Activated T-helper 1 cell treated with anti-CD3 and anti-CD28 coated beads, Interleukin-12 subunit alpha, Interleukin-12 subunit beta, Interleukin-2, Interleukin-4 antibody, amounts not matched to agents 30 ng/mL and 10 ng/mL and 1 ng/mL, durations not matched to agents 14 hours and 24 hours and 36 hours (primary cell): ENCODE measurements at regions not wholly inside any gene's neighbourhood (a gene's known extent, or its start where the extent isn't known, plus 50 kb on each side); places are given as distances from the start of the nearest gene placed in this dataset.

Experiments used
- DNase-seq: peaks from one replicate; pipeline ENCODE4 v3.0.0; 2021; ENCODE audit warnings: low spot score
- H3K27ac Mint-ChIP-seq: one replicate; pipeline ENCODE4 v1.8.0; 2021; ENCODE audit warnings: mild to moderate bottlenecking, mixed read lengths
- H3K27me3 Mint-ChIP-seq: one replicate; pipeline ENCODE4 v1.8.0; 2022; ENCODE audit warnings: mild to moderate bottlenecking, moderate library complexity, mixed read lengths; ENCODE audit not compliant: insufficient read depth
- H3K36me3 Mint-ChIP-seq: one replicate; pipeline ENCODE4 v1.8.0; 2021; ENCODE audit warnings: low read depth, mixed read lengths
- H3K4me1 Mint-ChIP-seq: one replicate; pipeline ENCODE4 v1.8.0; 2021; ENCODE audit warnings: low read depth, mixed read lengths
- H3K4me3 Mint-ChIP-seq: one replicate; pipeline ENCODE4 v1.8.0; 2021; ENCODE audit warnings: mild to moderate bottlenecking, moderate library complexity, mixed read lengths
- H3K9me3 Mint-ChIP-seq: one replicate; pipeline ENCODE4 v1.8.0; 2021; ENCODE audit warnings: mixed read lengths
- intact Hi-C: fragments of 100-400 bp; cut with micrococcal nuclease; formaldehyde crosslinking; loops from one replicate; pipeline ENCODE4 v1.15.1; 2024

DNA sequence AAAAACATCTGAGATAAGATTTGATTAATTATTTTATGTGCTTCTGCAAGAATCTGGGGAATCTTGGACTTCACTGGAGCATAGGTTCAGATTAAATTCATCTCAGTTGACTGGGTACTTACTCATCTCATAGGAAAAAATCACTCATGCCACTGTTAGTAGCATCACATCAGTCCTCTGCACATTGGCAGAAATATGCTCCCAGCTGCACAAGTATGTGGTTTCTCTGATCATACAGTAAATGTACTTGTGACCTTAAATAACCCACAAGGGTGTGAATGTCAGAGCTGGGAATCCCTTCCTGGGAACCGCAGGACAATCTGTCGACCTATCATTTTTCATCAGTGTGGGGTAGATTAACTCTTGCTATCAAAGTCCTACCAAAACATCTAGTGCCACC lies 203.7 kb upstream of the SLC24A2 start:
- H3K27me3 Mint-ChIP-seq = no peaks in the 10 kb centered on the region
- H3K27ac Mint-ChIP-seq = peak overlapping the region; percentile 81
- H3K4me1 Mint-ChIP-seq = peaks cover 57% of the 10 kb centered on the region
- peaks cover 13% of the 10 kb centered on the region for H3K36me3 Mint-ChIP-seq
- DNase-seq = no peak
- H3K9me3 Mint-ChIP-seq = peaks cover 18% of the 10 kb centered on the region
- no peak overlapping the region for H3K4me3 Mint-ChIP-seq
- intact Hi-C loops = loop anchor here (1.0 to 10.0 kb wide), 7 partner anchors 8 to 1582 kb away; partner anchors contain the start of gene RPS6

DNA sequence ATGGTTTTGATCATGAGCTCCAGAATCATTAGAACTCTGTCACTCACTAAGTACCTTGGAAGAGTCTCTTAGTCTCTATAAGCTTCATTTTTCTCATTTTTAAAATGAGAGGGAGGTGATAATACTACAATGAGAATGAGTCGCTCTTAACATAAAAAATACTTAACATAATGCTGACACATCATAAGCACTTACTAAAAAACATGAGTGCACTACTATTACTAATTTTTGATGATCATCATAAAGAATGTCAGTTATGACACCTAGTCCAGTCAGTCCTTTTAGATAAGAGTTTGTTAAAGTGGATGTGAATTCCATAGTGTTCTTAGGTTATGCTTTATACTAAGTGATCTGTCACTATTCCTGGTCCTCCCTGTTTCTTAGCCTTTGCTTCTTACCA lies 200.4 kb upstream of the SLC24A2 start:
- Mint-ChIP-seq H3K36me3 (peaks cover 2% of the 10 kb centered on the region), H3K4me3 (no peak overlapping the region), H3K27me3 (no peaks in the 10 kb centered on the region), H3K9me3 (peaks cover 9% of the 10 kb centered on the region), H3K27ac (no peak overlapping the region), H3K4me1 (peaks cover 28% of the 10 kb centered on the region)
- intact Hi-C loops = loop anchor here (1.0 kb wide), 1 partner anchor 8 kb away; no protein-coding TSS in a partner anchor
- no peak for DNase-seq

DNA sequence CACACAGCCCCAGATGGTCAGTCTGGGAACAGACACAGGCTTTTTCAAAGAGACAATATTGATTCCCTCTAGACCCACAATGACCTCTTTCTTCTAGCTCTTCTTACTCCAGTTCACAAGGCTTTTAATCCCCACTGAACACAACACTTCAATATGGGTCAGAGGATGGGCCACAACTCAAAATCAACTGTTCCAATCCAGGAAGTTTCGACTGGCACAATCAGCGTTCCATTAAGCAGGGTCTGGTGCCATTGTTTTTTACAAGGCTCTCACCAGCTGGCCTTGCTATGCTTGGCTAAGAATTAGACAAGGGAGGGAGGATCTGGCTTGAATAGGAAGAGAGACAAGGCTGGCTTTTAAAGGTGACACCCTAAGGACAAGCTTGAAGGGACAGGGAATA lies 199.4 kb upstream of the SLC24A2 start:
- Mint-ChIP-seq H3K36me3 (peaks cover 2% of the 10 kb centered on the region), H3K4me1 (peaks cover 19% of the 10 kb centered on the region), H3K9me3 (peaks cover 9% of the 10 kb centered on the region), H3K27ac (no peak overlapping the region), H3K27me3 (no peaks in the 10 kb centered on the region), H3K4me3 (no peak overlapping the region)
- intact Hi-C loops = no loop called here
- no peak for DNase-seq

DNA sequence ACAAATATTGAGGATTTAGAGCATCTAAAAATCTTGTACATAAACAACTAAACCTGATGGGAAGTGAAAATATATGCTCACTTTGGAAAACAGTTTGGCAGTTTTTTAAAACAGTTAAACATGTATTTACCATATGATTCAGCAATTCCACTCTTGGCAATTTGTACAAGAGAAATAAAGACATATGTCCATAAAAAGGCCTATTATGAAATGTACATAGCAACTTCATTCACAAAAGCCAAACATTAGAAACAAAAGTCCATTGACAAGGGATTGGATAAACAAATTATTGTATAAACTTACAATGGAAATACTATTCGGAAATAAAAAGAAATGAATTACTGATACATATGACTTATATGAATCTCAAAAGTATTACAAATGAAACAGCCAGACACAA lies 196.2 kb upstream of the SLC24A2 start:
- H3K36me3 Mint-ChIP-seq = peaks cover 9% of the 10 kb centered on the region
- DNase-seq = no peak
- intact Hi-C loops = no loop called here
- H3K27ac Mint-ChIP-seq = no peak overlapping the region
- H3K9me3 Mint-ChIP-seq = peaks cover 14% of the 10 kb centered on the region
- H3K4me1 Mint-ChIP-seq = peaks cover 3% of the 10 kb centered on the region
- H3K27me3 Mint-ChIP-seq = no peaks in the 10 kb centered on the region
- no peak overlapping the region for H3K4me3 Mint-ChIP-seq

DNA sequence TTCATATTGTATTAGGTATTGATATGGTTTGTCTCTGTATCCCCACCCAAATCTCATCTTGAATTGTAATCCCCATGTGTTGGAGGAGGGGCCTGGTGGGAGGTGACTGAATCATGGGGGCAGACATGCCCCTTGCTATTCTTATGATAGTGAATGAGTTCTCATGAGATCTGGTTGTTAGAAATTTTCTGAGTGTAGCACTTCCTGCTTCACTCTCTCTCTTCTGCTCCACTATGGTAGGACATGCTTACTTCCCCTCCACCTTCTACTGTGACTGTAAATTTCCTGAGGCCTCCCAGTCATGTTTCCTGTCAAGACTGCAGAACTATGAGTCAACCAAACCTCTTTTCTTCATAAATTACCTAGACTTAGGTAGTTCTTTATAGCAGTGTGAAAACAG lies 187.4 kb upstream of the SLC24A2 start:
- Mint-ChIP-seq H3K27ac (peak overlapping the region; percentile 92), H3K27me3 (no peaks in the 10 kb centered on the region), H3K36me3 (peaks cover 15% of the 10 kb centered on the region), H3K4me1 (peaks cover 51% of the 10 kb centered on the region), H3K4me3 (peak overlapping the region; percentile 1), H3K9me3 (peaks cover 27% of the 10 kb centered on the region)
- DNase-seq = peak; percentile 47
- intact Hi-C loops = loop anchor here (1.0 to 5.0 kb wide), 10 partner anchors 16 to 1055 kb away; partner anchors contain the start of genes HACD4 and MLLT3

DNA sequence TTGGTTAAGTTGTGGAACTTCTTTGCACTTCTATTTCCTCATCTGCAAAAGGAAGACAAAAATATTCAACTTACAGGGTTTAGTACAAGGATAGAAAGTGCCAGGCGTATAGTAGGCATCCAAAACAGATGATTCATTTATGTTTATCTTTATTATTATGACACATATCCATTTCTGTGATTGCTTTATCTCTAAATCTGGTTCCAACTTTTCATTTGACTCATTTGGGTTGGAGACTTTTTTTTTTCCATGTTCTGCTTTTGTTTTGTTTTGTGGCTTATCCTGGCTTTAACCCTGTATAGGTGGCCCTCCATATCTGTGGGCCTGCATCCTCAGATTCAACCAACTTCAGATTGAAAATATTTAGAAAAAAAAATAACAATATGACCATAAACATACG lies 186.7 kb upstream of the SLC24A2 start:
- H3K4me1 Mint-ChIP-seq = peaks cover 51% of the 10 kb centered on the region
- H3K27me3 Mint-ChIP-seq = no peaks in the 10 kb centered on the region
- peaks cover 29% of the 10 kb centered on the region for H3K9me3 Mint-ChIP-seq
- intact Hi-C loops = loop anchor here (1.0 to 5.0 kb wide), 3 partner anchors 45 to 627 kb away; no protein-coding TSS in a partner anchor
- H3K27ac Mint-ChIP-seq = peak overlapping the region; percentile 92
- no peak for DNase-seq
- peak overlapping the region; percentile 53 for H3K4me3 Mint-ChIP-seq
- peaks cover 15% of the 10 kb centered on the region for H3K36me3 Mint-ChIP-seq

DNA sequence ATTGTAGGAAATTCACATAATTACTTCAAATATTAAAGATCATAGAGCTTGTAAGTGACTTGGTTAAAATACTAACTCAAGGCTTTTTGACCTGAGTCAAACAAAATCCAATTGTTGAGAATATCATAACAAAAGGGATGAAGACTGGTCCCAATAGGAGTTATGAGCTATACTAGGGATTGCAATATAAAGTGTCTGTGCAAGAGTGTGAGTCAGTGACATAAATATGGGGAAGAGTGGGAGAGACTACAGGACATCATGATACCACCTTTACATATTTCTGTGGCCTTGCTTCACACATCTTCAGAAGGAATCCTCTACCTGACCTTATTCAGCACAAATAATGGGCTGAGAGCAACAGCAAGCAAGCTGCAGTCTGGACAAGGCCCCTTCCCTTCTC lies 180.9 kb upstream of the SLC24A2 start:
- no peak overlapping the region for H3K27ac Mint-ChIP-seq
- H3K4me3 Mint-ChIP-seq = no peak overlapping the region
- no peaks in the 10 kb centered on the region for H3K36me3 Mint-ChIP-seq
- intact Hi-C loops = no loop called here
- no peak for DNase-seq
- H3K4me1 Mint-ChIP-seq = peaks cover 11% of the 10 kb centered on the region
- H3K9me3 Mint-ChIP-seq = peaks cover 7% of the 10 kb centered on the region
- peaks cover 6% of the 10 kb centered on the region for H3K27me3 Mint-ChIP-seq

DNA sequence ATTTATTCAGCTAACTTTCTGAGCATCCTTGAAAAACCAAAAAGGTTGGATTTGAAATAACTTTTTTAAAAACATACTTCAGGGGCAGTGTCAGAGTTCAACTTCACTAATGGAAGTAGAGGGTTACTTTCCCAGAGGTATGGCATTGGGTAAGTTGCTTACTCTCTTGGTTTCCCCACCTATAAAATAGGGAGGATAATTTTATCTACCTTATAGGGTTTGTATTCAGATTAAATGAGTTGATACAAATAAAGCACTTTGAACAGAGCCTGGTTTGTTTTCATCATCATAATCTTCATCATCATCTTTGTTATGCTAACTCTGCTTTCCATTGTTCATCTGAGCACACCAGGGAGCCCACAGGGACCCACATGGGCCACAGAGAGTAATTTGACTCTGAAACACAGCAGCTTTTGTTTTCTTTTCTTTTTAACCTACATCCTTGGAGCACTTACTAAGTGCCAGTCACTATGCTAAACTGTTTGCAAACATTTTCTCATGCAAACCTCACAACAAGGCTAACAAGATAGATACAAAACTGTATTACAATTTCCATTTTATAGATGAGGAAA lies 179.1 kb upstream of the SLC24A2 start:
- H3K36me3 Mint-ChIP-seq = peaks cover 1% of the 10 kb centered on the region
- H3K9me3 Mint-ChIP-seq = peaks cover 7% of the 10 kb centered on the region
- H3K4me1 Mint-ChIP-seq = peaks cover 11% of the 10 kb centered on the region
- no peak for DNase-seq
- intact Hi-C loops = no loop called here
- no peak overlapping the region for H3K27ac Mint-ChIP-seq
- peaks cover 6% of the 10 kb centered on the region for H3K27me3 Mint-ChIP-seq
- H3K4me3 Mint-ChIP-seq = no peak overlapping the region

DNA sequence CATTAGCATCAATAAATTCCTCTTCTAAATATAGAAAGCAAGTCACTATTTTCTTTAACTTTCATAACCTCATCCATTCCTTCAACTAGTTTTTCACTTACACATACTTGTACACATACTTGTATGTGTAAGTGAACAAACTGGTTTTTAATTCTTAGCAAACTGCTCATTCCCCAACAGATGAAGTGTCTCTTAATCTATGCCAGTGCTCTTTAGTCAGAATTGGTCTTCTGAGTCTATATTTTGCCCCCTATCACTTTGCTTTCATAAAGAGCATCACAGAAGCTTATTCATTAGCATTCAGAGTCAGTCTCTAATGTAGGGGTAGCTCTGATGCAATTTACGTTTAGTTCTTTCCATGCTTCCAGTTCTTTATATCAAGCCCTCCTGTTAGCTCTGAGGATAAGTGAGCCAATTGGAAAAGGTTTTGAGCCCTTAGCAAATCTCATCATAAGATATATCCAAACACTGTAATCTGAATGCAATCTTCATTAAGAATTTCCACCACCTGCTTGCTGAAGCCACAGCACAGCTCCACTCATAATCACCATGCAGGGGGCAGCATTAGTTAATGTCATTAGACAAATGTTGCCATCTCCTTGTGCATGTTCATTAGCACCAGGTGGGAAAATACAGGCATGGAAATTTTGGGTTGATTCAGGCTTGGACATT lies 178.5 kb upstream of the SLC24A2 start:
- no peak overlapping the region for H3K4me3 Mint-ChIP-seq
- peaks cover 6% of the 10 kb centered on the region for H3K27me3 Mint-ChIP-seq
- peaks cover 11% of the 10 kb centered on the region for H3K4me1 Mint-ChIP-seq
- H3K36me3 Mint-ChIP-seq = peaks cover 1% of the 10 kb centered on the region
- peaks cover 7% of the 10 kb centered on the region for H3K9me3 Mint-ChIP-seq
- intact Hi-C loops = no loop called here
- DNase-seq = no peak
- H3K27ac Mint-ChIP-seq = no peak overlapping the region

DNA sequence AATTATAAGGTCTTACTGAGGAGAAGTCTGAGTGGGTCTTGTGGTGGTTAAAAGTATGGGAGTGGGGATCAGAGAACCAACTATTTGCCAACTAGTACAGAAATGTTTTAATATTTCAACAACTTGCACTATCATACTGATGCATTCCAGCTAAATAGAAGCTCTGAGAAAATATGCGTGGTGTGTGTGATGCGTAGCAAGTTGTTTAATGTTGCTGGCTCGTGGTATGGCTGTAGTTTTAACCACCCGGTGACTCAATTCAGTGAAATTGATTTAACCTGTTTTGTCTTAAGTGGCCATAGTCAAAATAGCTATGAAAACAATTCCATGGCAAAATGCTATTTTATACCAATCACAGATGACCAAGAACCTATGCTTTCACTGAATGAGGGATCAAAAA lies 176.5 kb upstream of the SLC24A2 start:
- H3K27ac Mint-ChIP-seq = no peak overlapping the region
- peaks cover 3% of the 10 kb centered on the region for H3K9me3 Mint-ChIP-seq
- no peak overlapping the region for H3K4me3 Mint-ChIP-seq
- H3K36me3 Mint-ChIP-seq = peaks cover 1% of the 10 kb centered on the region
- peaks cover 11% of the 10 kb centered on the region for H3K4me1 Mint-ChIP-seq
- DNase-seq = no peak
- intact Hi-C loops = no loop called here
- peaks cover 6% of the 10 kb centered on the region for H3K27me3 Mint-ChIP-seq

DNA sequence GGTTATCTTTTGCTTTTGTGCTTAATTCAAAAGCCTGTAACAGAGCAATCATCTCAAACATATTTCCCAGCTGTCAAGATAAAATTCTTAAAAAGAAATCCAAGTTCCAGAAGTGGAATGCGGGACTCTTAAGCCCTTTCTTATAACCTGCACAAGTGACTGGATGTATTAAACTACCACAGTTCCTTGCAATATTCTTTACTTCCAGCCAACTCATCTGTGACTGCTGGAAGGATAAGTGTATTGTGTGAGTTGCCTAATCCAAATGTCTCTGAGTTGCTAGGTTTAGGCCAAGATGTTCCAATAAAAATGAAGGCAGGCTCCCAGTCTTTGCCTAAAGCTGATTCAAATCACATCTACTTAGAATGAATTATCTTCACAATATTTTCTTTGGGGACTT lies 159.2 kb upstream of the SLC24A2 start:
- intact Hi-C loops = loop anchor here (2.0 to 5.0 kb wide), 3 partner anchors 51 to 409 kb away; no protein-coding TSS in a partner anchor
- no peaks in the 10 kb centered on the region for H3K9me3 Mint-ChIP-seq
- no peak overlapping the region for H3K4me3 Mint-ChIP-seq
- peaks cover 22% of the 10 kb centered on the region for H3K4me1 Mint-ChIP-seq
- no peak overlapping the region for H3K27ac Mint-ChIP-seq
- no peak for DNase-seq
- peaks cover 13% of the 10 kb centered on the region for H3K27me3 Mint-ChIP-seq
- H3K36me3 Mint-ChIP-seq = peaks cover 2% of the 10 kb centered on the region

DNA sequence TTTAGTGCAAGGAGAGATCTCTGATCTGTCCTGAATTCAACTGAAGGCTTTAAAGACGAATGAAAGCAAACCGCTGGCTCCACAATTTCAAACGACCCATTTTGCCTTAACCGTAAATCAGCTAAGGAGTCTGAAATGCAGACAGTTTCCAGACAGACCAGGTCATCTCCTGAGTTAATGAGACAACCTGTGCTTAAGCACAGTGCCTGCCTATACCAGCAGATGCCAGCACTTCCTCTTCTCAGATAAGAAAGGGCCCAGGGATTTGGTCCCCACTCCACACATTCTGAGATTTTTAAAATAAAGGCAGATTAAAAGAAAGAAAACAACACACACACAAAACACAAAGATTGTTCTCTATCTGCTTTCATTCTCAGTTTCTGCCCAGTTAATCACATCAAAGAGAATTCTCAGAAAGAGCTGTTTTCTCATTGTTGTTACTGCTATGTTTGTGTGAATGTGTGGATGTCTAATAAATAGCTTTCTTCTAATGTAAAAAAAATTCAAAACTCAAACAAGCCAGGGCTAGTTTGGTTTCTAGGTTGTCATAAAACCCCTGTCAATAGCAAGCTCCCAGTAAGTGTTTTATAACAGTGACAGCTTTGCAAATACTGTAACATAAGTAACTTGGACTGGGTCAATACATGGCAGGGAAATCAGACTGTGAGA lies 157.7 kb upstream of the SLC24A2 start:
- Mint-ChIP-seq H3K4me1 (peaks cover 22% of the 10 kb centered on the region), H3K4me3 (no peak overlapping the region), H3K27me3 (peaks cover 13% of the 10 kb centered on the region), H3K36me3 (peaks cover 2% of the 10 kb centered on the region), H3K9me3 (no peaks in the 10 kb centered on the region), H3K27ac (no peak overlapping the region)
- intact Hi-C loops = loop anchor here (1.0 to 5.0 kb wide), 5 partner anchors 30 to 411 kb away; no protein-coding TSS in a partner anchor
- DNase-seq = no peak

DNA sequence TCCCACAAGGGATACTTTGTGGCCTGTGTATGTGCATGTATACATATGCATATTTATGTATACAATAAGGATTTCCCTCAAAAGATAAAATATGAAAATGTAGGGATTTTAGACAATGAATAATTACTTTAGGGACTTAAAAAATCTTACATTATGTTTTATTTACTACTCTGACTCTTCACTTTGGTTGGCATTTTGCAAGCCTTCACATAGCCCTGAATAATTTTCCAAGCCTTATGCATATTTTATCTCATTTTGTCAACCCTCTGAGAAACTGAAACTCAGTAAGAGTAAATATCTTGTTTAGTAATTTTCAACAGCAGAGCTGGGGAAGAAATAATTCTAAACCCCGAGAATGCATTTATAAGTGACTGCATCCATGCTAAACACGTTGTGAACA lies 153.0 kb upstream of the SLC24A2 start:
- Mint-ChIP-seq H3K4me1 (peaks cover 11% of the 10 kb centered on the region), H3K27me3 (peaks cover 13% of the 10 kb centered on the region), H3K36me3 (no peaks in the 10 kb centered on the region), H3K9me3 (no peaks in the 10 kb centered on the region), H3K27ac (no peak overlapping the region), H3K4me3 (no peak overlapping the region)
- intact Hi-C loops = no loop called here
- DNase-seq = no peak
